GM19324 (cell line): ENCODE measurements at regions not wholly inside any gene's neighbourhood (a gene's known extent, or its start where the extent isn't known, plus 50 kb on each side); places are given as distances from the start of the nearest gene placed in this dataset.

ENCODE experiments used
- ATAC-seq: cut with Tn5 transposase; IDR thresholded peaks from one replicate; pipeline ENCODE4 v1.9.1; 2021; ENCODE audit warnings: mild to moderate bottlenecking, moderate library complexity; ENCODE audit not compliant: unreplicated experiment, low FRiP score

- no peak for ATAC-seq
Observed at GRCh38 chr7:85614684-85615083, 427.8 kb upstream of the SEMA3D start.

- no peak for ATAC-seq
Observed at GRCh38 chr7:85612514-85612913, 425.7 kb upstream of the SEMA3D start.

- no peak for ATAC-seq
Observed at GRCh38 chr7:85608804-85609203, 421.9 kb upstream of the SEMA3D start.

- no peak for ATAC-seq
Observed at GRCh38 chr7:85602196-85602595, 415.3 kb upstream of the SEMA3D start.

GRCh38 chr7:85600395-85600794 lies 413.5 kb upstream of the SEMA3D start:
- ATAC-seq, result no peak

- ATAC-seq, result no peak
Observed at GRCh38 chr7:85596827-85597226, 410.0 kb upstream of the SEMA3D start.

- no peak for ATAC-seq
Observed at GRCh38 chr7:85595750-85596178, 408.9 kb upstream of the SEMA3D start.

GRCh38 chr7:85593355-85593754 lies 406.5 kb upstream of the SEMA3D start:
- no peak for ATAC-seq

GRCh38 chr7:85587785-85588184 lies 400.9 kb upstream of the SEMA3D start:
- ATAC-seq, result no peak

GRCh38 chr7:85586091-85586490 lies 399.2 kb upstream of the SEMA3D start:
- no peak for ATAC-seq

- no peak for ATAC-seq
Observed at GRCh38 chr7:85583131-85583953, 396.5 kb upstream of the SEMA3D start.

- no peak for ATAC-seq
Observed at GRCh38 chr7:85573844-85574243, 387.0 kb upstream of the SEMA3D start.

- no peak for ATAC-seq
Observed at GRCh38 chr7:85573346-85573745, 386.5 kb upstream of the SEMA3D start.

GRCh38 chr7:85570898-85571297 lies 384.0 kb upstream of the SEMA3D start:
- no peak for ATAC-seq

- ATAC-seq, result no peak
Observed at GRCh38 chr7:85567983-85568382, 381.1 kb upstream of the SEMA3D start.

GRCh38 chr7:85566095-85566794 lies 379.4 kb upstream of the SEMA3D start:
- no peak for ATAC-seq

GRCh38 chr7:85565276-85565675 lies 378.4 kb upstream of the SEMA3D start:
- no peak for ATAC-seq

GRCh38 chr7:85564861-85565260 lies 378.0 kb upstream of the SEMA3D start:
- no peak for ATAC-seq

- no peak for ATAC-seq
Observed at GRCh38 chr7:85561706-85562105, 374.9 kb upstream of the SEMA3D start.

GRCh38 chr7:85554236-85555178 lies 367.7 kb upstream of the SEMA3D start:
- peak; percentile 62 for ATAC-seq
